Activated effector memory CD4-positive, alpha-beta T cell treated with anti-CD3 and anti-CD28 coated beads, Interleukin-2, amount 50 U/mL, for 16 hours (primary cell): ENCODE measurements at regions not wholly inside any gene's neighbourhood (a gene's known extent, or its start where the extent isn't known, plus 50 kb on each side); places are given as distances from the start of the nearest gene placed in this dataset.
"Not testable (repeated sequence)": the region's sequence is repeated elsewhere in the genome, so short reads cannot be mapped to it uniquely, and the experiment has no call there.

Experiments
- DNase-seq: peaks from one replicate; pipeline ENCODE4 v3.0.0-alpha.2; 2020

DNA sequence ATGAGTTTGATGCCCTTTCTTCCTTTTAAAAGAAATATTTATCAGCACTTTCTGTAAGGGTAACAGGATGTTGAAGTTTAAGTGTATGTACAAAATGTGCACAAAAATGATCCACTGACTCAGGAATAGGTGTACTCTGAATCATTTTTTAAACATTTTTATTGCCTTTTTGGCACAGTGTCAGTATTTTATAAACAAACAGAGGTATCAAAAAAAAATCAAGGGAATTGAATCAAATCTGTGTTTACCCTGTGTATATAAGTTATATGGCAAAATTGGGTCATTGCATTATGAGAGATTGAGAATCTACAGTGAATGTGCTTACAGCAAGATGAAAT is 513.9 kb upstream of the NETO1 start:
- DNase-seq: no peak

GRCh38 chr18:73381016-73381698 is 513.4 kb upstream of the NETO1 start:
- no peak for DNase-seq

DNA sequence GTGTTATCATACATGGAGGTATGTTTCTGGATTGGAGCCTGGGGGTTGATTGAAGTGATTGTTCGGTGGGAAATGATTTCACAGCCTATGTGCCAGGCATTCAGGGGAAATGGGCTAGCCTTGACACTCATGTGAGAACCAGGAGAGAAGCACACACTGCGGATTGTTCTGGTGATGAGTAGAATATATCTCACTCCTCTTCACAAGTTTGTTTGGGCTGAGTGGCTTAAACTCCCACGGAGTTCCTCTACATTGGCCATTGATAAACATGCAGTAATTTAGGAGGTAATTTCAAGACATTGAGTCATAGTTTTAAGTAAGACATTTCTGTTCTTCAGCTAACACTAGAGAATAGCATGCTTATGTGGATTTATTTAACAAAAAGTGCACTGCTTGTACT is 498.9 kb upstream of the NETO1 start:
- no peak for DNase-seq

- DNase-seq: no peak
These were observed 497.2 kb upstream of the NETO1 start for GRCh38 chr18:73365018-73365417.

DNA sequence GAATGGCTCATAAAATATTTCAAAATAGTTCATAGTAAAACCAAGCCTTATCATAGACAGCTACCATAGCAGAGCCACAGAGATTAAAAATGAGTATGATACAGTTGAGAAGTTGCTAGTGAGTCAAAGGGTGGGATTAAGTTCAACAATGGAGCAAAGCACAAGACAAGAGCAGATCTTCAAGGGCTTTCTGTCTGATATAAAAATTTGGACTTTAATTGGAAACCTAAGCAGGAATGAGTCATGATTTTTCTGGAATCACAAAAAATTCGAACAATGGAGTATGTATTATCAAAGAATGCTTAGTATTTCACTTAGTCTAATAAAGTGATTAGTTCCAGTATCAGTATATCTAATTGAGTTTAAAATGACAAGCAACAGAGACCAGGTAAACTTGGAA is 487.3 kb upstream of the NETO1 start:
- DNase-seq: no peak

DNA sequence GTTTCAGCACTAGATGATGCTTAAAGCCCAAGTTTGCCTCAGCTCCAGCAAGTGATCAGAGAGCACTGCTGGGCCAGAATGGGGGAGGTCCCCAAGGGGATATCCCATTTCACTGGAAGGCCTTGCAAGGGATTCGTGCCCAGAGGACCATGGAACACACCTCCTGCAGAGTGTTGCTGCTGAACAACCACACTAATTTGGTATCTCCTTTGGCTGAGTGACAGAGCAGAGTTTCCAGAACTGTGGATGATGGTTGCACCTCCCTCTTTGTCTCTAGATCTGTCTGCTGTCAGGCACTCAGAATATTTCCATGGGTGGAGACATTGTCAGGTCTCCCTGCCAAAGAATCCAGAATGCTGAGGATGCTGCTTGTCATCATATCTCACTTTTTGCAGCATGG is 484.8 kb upstream of the NETO1 start:
- no peak for DNase-seq

DNA sequence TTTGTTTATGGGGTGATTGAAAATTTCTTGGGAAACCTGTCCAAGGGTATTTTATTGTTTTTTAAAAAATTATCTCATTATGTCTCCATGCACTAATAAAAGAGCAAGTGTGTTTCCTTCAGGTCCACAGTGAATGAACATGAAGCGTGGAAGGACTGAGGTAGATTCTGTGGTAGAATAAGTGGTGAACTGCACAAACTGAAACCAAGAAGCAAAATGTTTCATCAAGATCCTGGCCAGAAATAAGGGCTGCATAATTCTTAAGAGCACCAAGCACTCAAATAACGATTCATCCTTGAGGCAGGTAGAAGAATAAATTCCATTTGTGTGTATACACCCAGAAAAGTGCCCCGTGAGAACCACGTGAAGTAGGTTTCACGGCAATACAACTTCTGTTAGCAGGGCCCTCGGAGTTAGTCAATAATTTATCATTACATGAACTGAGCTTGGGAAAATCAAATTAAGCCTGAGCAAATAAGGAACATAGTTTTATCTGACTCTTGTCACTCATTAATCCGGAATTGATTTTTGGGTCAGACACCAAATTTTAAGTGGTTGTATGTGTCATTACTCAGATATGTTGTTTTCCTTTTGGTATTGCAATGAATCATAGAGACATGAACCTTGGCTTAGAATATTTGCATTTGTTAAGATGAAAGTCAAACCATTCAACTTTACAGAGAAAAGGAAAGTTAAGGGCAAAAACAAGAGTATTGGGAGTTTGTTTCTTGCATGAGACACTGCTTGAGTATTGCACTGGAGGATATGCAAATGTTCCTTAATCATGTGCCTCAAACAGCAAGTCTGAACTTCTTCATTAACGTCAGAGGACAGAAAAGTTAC is 472.6 kb upstream of the NETO1 start:
- DNase-seq: no peak

DNA sequence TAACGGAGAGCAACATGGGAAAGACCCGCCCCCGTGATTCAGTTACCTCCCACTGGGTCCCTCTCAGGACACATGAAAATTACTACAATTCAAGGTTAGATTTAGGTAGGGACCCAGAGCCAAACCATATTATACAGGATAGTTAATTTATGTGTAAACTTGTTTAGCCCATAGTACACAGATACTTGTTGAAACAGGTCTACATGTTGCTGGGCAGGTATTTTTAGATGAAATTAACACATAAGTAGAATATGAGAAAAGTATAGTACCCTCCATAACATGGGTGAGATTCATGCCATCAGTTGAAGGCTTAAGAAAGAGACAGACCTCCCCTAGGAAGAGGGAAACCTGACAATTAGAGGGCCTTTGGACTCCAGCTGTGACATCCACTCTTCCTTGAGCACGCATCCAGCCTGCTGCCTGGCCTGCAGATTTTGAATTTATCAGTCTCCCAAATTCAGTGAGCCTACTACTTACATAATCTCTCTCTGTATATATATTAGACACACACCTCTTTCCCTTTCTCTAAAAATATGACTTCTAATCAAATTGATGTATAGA is 463.5 kb upstream of the NETO1 start:
- no peak for DNase-seq

DNA sequence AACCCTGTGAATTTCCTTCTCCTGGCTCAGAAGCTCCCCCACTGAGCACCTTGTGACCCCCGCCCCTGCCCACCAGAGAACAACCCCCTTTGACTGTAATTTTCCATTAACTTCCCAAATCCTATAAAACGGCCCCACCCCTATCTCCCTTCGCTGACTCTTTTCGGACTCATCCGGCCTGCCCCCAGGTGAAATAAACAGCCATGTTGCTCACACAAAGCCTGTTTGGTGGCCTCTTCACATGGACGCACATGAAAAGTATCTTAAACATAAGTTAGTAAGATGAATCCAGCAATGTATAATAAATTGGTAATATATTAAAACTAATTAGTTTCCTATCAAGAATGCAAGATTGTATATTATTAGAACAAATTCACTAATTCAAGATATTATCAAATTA is 462.3 kb upstream of the NETO1 start:
- DNase-seq: not testable (repeated sequence)

GRCh38 chr18:73324187-73324831 is 456.5 kb upstream of the NETO1 start:
- not testable (repeated sequence) for DNase-seq

GRCh38 chr18:73318739-73319479 is 451.1 kb upstream of the NETO1 start:
- no peak for DNase-seq

DNA sequence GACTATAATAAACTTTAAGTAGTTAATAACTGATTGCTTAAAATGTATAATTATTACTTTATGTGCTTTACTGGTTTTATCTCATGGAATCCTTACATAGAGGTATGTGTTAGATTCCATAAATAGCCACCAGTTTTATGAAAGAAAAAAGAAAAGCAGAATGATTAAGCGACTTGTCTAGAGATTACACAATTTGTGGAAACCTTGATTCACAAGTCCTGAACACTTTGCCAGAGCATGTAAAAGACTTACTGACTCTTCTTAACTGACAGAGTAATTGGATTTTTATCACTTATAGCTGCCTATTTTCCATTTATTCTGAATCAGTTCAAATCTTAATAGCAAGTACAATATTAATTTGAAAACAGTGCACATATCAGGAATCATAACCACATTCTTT is 448.7 kb upstream of the NETO1 start:
- no peak for DNase-seq

DNA sequence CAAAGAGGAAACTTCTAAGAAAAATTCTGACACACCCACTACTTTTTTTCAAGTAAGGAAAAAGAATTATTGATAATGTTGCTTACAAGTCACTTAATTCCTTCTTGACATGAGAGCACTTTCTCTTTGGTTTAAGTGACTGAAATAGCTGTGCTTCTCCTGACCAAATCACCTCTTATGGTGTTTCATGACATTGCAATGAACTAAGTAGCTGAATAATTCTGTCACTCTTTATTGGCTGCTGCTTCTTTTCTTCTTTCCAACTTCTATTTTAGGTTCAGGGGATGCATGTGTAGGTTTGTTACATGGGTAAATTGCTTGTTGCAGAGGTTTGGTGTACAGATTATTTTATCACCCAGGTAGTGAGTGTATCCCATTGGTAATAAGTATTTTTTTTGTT is 447.6 kb upstream of the NETO1 start:
- no peak for DNase-seq

DNA sequence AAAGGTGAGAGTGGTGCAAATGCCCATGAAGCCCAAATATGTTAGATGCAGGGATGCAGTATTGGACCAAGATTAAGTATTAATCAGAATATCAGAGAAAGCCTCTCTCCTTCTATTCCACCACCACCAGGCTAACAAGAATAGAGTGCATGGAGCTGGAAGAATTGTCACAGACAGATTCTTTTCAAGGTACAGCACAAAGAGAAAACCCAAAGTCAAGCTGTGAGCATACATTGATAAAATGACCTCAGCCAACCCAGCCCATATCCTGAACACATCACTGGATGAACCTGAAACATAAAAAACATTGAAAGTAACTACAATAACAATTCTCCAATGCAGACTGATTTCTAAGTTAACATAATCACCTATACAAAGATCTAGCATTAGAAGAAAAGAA is 445.7 kb upstream of the NETO1 start:
- no peak for DNase-seq

DNA sequence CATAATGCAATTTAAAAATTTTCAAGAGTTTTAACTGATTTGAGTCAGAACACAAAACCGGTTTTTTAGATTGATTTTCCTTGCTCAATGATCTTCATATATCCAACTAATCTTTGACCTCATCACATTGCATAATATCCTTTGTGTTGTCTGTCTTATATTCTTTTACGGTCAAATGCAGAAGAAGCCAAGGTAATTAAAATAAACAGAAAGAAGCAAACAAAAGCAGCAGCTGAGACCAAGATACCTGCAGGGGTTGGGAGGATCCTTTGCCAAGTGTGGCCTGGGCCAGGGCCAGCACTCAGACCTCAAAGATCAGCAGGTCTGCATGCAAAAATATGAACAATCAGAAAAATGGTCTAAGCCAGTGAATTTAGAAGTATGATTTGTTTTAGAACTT is 428.9 kb upstream of the NETO1 start:
- DNase-seq: no peak

DNA sequence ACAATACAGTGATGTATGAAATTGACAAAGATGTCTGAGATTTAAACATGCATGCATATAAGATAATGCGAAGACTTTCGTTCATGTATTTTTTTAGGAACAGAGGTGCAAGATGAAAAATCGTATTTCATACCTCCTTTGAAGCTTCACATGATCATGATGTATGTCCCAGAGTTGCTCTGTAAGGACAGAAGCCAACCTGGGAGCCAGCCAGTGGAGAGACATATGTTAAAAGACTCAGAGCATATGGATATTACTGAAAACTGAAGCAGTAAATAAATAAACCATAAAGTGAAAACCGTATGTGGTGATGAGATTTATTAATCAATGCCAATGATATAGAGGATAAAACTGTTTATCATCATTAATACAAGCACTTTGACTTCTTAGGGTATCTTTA is 424.4 kb upstream of the NETO1 start:
- DNase-seq: no peak

GRCh38 chr18:73288813-73289212 is 421.0 kb upstream of the NETO1 start:
- no peak for DNase-seq

DNA sequence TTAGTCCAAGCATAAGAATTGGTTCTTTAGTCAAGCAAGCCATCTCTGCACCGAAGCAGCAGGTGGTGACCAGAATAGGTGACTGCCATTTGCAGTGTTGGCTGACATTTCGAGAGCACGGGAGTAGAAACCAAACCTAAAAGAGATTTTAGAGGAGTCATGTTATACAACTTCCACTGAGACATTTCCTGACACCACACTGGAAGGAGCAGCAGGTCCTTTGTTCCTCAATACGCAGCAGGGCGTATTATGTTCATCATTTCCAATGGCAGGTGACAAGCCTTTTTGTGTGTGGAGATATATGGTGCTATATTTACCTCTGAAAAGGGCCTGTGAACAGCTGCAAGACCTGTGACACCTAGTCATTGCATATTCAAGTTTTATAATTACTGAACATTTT is 418.8 kb upstream of the NETO1 start:
- DNase-seq: no peak

DNA sequence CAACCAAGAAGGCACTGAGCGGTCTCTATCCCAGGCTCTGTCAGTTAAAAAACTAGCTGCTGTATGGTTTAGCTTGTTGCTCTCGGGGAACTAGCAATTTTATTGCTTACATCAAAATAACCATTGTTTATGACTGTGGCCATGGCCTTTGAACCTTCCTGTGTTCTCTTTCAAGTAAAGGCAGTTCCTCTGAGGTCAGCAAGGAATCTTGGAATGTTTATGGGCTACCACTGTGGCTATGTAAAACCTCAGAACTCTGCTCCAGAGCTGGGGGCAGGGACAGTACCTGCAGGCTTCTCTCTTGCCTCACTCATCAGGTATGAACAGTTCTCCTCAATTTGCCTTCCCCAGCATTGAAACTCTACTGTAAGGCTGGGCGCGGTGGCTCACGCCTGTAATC is 416.0 kb upstream of the NETO1 start:
- DNase-seq: no peak

GRCh38 chr18:73283032-73283431 is 415.2 kb upstream of the NETO1 start:
- DNase-seq: no peak

GRCh38 chr18:73279498-73279897 is 411.7 kb upstream of the NETO1 start:
- DNase-seq: no peak

- DNase-seq: no peak
These were observed 407.2 kb upstream of the NETO1 start for GRCh38 chr18:73274812-73275621.
